Choroid plexus epithelial cell (primary cell): ENCODE measurements at regions not wholly inside any gene's neighbourhood (a gene's known extent, or its start where the extent isn't known, plus 50 kb on each side); places are given as distances from the start of the nearest gene placed in this dataset.

Source experiments
- DNase-seq: peaks from one replicate; pipeline ENCODE4 v3.0.0-alpha.2; 2010; ENCODE audit warnings: low read depth
- H3K4me3 ChIP-seq: 2 replicates; pipeline ENCODE4 v1.5.1; 2011; ENCODE audit warnings: low read depth, mild to moderate bottlenecking, control low read depth, low read length, moderate library complexity
- TF ChIP-seq, protein P1 (sequence below): conservative IDR thresholded peaks from 2 replicates; pipeline ENCODE4 v1.5.1; 2011; ENCODE audit warnings: low read depth, mild to moderate bottlenecking, control low read depth, inconsistent platforms, low read length, moderate library complexity

DNA sequence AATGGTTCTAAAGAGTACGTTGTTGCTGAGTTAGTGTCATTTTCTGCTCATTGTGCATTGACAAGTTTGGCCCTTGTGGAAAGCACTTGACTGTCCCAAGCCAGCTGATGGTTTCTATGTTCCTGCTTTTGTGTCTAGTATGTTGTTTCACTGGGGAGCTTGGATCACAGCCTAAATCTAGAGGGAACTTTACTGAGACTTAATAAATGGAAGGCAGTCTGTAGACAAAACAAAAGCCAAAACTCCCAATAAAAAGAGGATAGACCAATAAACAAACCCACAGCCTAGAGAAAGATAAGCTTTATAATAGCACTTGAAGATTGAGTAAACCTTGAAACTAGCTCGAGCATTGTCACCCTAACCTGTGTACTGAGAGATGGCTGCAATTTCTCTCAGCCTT lies 196.8 kb downstream of the ADRA2A start:
- no peak overlapping the region for H3K4me3 ChIP-seq
- no peak for DNase-seq
- TF ChIP-seq, protein P1, sequence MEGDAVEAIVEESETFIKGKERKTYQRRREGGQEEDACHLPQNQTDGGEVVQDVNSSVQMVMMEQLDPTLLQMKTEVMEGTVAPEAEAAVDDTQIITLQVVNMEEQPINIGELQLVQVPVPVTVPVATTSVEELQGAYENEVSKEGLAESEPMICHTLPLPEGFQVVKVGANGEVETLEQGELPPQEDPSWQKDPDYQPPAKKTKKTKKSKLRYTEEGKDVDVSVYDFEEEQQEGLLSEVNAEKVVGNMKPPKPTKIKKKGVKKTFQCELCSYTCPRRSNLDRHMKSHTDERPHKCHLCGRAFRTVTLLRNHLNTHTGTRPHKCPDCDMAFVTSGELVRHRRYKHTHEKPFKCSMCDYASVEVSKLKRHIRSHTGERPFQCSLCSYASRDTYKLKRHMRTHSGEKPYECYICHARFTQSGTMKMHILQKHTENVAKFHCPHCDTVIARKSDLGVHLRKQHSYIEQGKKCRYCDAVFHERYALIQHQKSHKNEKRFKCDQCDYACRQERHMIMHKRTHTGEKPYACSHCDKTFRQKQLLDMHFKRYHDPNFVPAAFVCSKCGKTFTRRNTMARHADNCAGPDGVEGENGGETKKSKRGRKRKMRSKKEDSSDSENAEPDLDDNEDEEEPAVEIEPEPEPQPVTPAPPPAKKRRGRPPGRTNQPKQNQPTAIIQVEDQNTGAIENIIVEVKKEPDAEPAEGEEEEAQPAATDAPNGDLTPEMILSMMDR = no peak

DNA sequence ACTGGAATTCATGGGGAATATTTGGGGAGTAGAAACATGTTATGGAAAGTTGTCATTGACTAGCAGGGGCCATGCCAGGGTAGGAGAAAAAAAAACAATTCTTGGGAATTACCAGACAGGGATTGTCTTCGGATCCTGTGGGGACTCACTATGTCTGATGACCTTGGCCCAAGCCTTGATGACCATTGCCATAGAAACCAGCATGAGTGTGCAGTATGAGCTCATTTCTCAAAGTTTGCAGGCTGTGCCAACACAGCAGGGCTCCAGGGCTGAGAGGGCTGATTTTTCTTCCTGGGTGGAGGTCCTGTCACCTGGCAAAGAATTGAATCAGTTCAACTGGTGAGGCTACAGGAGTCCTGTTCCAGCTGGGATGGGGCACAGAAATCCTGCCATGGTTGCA lies 198.3 kb downstream of the ADRA2A start:
- no peak for DNase-seq
- TF ChIP-seq, protein P1 = no peak
- no peak overlapping the region for H3K4me3 ChIP-seq

DNA sequence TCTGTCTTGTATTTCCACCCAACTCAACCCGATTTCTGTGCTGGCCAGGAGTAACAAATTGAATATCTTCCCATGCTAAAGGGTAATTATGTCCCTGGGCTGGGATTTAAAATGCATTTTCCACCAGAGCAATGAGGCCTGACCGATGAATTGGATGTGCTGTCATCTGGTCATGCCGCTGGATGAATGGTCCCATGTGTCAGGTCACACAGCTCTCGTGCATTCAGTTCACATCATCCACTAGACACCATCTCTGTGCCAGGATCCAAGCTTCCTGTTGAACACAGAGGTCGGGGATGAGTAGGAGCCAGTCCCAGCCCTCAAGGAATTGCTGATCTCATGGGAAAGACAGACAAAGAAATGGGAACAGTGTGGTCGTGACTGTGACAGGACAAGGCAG lies 200.8 kb downstream of the ADRA2A start:
- DNase-seq = no peak
- TF ChIP-seq, protein P1 = no peak
- no peak overlapping the region for H3K4me3 ChIP-seq

DNA sequence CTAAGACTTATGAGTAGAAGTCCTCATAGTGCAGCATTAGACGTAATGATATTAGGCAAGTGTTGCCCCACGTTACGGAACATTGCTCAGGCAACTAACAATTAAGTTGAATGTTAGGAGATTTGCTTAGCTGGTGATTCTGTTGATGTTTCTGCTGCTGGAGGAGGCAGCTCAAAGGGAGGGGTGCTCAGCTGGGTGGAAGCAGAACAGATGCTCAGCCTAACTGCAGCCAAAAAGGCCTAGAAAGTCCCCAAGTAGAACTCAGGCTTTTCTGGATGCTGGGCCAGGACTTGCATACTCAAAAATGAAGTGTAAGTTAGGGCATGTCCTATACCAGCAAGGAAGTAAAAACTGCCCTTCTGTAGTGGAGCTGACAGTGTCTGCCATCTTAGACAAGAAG lies 201.4 kb downstream of the ADRA2A start:
- DNase-seq = no peak
- no peak overlapping the region for H3K4me3 ChIP-seq
- TF ChIP-seq, protein P1 = no peak

DNA sequence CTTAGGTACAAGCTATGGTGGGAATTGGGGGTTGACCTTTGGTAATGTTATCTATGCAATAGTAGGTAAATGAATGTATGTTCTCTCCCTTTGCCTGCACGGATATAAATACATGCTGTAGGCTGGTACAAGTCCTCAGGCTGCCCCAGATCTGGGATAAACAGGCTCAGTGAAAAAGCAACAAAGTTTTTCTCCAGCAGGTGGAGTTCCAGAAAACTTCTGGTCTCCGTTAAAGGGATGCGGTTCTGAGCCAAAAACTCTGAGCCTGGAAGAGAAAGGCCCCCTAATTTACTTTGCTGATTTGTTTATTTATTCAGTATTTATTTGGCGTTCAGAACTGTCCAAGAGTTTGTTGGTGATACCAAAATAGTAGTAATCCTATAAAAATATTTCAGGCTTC lies 204.7 kb downstream of the ADRA2A start:
- no peak overlapping the region for H3K4me3 ChIP-seq
- DNase-seq = no peak
- TF ChIP-seq, protein P1 = no peak

DNA sequence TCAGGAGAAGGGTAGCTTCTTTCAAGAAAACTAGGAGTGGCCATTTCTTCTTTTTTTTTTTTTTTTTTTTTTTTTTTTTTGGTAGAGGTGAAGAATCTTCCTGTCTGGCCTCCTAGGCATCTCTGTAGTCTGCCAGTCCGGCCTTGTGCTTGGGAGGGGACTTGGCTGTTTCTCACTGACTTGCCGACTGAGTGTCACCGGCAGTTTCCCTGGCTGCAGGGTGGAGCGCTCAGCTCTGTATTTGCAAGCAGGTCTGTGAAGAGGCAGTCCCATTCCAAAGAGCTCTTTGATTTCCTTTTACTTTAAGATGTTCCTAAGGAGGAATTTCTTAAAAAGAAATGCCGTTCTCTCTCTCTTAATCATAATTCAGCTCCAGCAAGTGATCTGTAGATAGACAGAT lies 212.6 kb downstream of the ADRA2A start:
- TF ChIP-seq, protein P1 = no peak
- H3K4me3 ChIP-seq = no peak overlapping the region
- DNase-seq = no peak

DNA sequence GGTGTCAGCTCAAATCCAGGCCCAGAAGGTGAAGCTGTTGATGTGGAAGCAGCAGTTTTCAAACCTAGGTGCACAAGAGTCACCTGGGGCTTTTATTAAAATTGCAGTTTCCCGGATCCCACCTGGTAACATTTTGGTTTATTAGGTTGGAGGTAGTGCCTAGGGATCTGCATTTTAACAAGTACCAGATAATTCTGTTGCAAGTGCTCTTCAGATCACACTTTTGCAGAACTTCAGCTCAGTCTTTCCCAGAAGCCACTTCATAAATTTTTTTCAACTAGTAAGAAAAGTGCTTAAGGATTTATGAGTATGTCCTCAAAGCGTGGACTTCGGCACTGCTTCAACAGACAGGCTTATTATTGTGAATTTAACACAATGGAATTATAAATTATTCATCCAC lies 213.8 kb downstream of the ADRA2A start:
- TF ChIP-seq, protein P1 = no peak
- no peak overlapping the region for H3K4me3 ChIP-seq
- no peak for DNase-seq
